ENCODE measurements at regions not wholly inside any gene's neighbourhood (a gene's known extent, or its start where the extent isn't known, plus 50 kb on each side); places are given as distances from the start of the nearest gene placed in this dataset.
A peak's percentile ranks its signal among the peaks of the same experiment; 100 is the strongest.
"Not testable (repeated sequence)": the region's sequence is repeated elsewhere in the genome, so short reads cannot be mapped to it uniquely, and the experiment has no call there.

DNA sequence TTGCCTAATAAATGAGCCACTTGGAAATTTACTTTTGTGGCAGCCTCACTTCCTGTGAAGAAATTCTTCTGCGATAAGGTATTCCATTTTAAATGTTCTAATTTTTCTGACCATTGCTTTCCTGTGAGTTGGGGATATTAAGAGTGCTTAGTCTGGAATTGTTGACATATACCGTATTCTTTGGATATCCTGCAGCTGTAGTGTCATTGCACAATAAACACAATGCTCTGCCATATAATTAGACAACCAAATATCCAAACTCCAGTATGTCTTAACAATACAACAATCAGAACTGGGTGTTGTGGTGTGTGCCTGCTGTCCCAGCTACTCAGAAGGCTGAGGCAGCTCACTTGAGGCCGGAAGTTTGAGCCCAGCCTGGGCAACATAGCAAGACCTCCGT, 99.4 kb downstream of the LUZP4 start:
- no peaks in the 10 kb centered on the region for H3K36me3 Mint-ChIP-seq
- H3K27ac Mint-ChIP-seq = no peak overlapping the region
- H3K9me3 Mint-ChIP-seq = peaks cover 0 to 2% (median 0%) of the 10 kb centered on the region in 3 donors
- no peaks in the 10 kb centered on the region for H3K27me3 Mint-ChIP-seq
- H3K4me3 Mint-ChIP-seq = no peak overlapping the region
- no peaks in the 10 kb centered on the region for H3K4me1 Mint-ChIP-seq

DNA sequence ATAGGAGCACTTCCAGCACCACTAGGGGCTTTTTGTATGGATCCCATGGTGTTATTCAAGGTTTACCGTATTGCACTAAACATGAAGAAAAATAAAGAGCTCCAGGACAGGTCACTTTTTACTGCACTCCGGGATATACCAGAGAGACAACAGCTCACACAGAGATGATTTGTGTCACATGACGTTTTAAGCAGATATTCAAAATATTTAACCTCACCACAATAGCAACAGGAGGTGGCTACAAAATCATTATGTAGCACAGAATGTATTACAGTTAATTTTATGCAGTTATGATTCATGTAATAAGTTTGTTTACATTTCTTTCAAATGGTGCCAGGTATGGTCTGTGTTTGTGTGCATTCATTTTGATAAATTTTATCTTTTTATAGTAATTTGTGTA, 100.6 kb downstream of the LUZP4 start:
- Mint-ChIP-seq H3K27ac (no peak overlapping the region), H3K9me3 (no peaks in the 10 kb centered on the region), H3K36me3 (no peaks in the 10 kb centered on the region), H3K4me3 (no peak overlapping the region), H3K4me1 (no peaks in the 10 kb centered on the region), H3K27me3 (no peaks in the 10 kb centered on the region)

DNA sequence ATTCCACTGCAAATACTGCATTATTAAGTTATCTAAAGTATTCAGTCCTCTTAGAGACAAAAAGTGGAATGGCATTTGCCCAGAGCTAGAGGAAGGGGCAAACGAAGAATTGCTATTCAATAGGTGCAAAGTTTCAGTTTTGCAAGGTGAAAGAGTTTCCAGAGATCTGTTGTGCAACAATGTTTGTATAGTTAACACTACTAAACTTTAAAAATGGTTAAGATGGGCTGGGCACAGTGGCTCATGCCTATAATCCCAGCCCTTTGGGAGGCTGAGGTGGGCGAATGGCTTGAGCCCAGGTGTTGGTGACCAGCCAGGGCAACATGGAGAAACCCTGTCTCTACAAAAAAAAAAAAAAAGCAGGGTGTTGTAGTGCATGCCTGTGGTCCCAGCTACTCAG, 102.5 kb downstream of the LUZP4 start:
- Mint-ChIP-seq H3K9me3 (no peaks in the 10 kb centered on the region), H3K27ac (no peak overlapping the region), H3K4me1 (no peaks in the 10 kb centered on the region), H3K36me3 (no peaks in the 10 kb centered on the region), H3K27me3 (peaks cover 2% of the 10 kb centered on the region), H3K4me3 (no peak overlapping the region)

DNA sequence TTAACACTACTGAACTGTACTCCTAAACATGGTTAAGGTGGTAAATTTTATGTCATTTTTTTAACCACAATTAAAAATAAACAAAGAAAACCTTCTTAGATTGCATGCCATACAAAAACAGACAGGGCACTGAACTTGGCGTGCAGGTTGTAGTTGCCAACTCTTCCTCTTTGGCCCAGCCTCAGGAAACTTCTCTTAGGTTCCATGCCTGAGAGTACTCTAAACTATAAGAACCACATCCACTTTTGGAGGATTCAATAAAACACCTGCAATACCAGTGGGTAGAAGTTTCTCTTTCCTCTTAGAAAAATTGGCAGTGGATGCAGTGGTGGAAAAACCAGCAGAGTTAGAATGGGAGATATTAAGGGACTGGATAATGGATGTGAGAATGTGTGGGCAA, 103.4 kb downstream of the LUZP4 start:
- no peaks in the 10 kb centered on the region for H3K9me3 Mint-ChIP-seq
- no peak overlapping the region for H3K27ac Mint-ChIP-seq
- no peaks in the 10 kb centered on the region for H3K36me3 Mint-ChIP-seq
- peak overlapping the region in 1 of 4 donors; percentile 2 for H3K4me3 Mint-ChIP-seq
- H3K4me1 Mint-ChIP-seq = no peaks in the 10 kb centered on the region
- H3K27me3 Mint-ChIP-seq = peaks cover 2% of the 10 kb centered on the region

DNA sequence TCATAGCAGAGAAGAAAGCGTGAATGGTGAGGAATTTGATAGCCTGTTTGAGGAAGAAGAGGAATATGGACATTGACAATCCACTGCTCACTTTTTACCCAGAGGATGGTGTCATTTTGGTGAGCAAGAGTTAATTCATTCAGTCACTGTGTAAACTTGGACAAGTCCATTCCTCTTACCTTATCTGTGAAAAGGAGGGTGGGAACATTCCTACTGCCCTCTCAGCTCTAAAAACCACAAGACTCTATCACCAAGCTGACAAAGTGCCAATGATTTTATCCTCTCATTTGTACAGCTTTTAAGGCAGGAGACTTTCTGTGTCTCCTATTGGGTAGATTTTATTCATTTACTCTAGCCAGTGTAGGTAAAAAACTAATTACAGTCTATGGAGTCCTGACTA, 103.8 kb downstream of the LUZP4 start:
- H3K36me3 Mint-ChIP-seq = no peaks in the 10 kb centered on the region
- no peaks in the 10 kb centered on the region for H3K4me1 Mint-ChIP-seq
- peaks cover 2% of the 10 kb centered on the region for H3K27me3 Mint-ChIP-seq
- no peaks in the 10 kb centered on the region for H3K9me3 Mint-ChIP-seq
- H3K4me3 Mint-ChIP-seq = no peak overlapping the region
- H3K27ac Mint-ChIP-seq = no peak overlapping the region

DNA sequence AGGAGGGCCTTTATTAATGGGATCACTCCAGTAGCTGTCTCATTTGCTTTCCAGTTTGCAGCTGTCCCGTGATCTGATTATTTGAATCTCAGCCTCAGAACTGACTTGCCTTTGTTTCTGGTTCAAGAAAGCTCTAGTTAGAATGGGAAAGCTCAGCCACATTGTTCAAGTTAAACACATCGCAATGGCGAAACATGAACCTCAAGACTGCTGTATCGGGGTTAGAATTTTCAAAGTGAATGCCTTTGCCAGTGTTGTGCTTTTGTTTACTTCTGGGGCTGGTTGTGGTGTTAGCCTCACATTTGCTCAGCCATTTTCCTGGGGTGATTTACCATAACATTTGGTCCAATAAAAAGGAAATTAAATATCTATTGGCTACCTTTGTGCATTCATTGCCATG, 105.3 kb downstream of the LUZP4 start:
- H3K4me3 Mint-ChIP-seq, H3K27me3 Mint-ChIP-seq, H3K9me3 Mint-ChIP-seq, H3K4me1 Mint-ChIP-seq, H3K27ac Mint-ChIP-seq, H3K36me3 Mint-ChIP-seq: not testable (repeated sequence)

DNA sequence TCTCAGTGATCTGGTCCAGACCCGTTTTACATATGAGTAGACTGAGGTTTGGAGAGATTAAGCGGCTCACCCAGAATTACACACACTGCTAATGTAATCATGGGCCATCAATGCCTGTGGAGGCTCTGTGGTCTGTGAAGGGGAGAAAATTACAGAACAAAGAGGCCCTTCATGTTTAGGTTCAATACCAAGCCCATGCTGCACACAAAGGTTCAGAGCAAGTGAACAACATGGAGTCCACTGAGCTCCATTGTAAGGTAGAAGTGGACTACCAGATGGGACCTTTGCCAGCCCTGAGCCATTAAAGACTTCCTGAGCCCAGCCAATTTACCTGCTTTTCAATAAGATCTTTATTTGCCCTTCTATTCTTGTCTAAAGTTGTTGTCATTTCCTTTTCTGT, 109.8 kb downstream of the LUZP4 start:
- no peaks in the 10 kb centered on the region for H3K36me3 Mint-ChIP-seq

DNA sequence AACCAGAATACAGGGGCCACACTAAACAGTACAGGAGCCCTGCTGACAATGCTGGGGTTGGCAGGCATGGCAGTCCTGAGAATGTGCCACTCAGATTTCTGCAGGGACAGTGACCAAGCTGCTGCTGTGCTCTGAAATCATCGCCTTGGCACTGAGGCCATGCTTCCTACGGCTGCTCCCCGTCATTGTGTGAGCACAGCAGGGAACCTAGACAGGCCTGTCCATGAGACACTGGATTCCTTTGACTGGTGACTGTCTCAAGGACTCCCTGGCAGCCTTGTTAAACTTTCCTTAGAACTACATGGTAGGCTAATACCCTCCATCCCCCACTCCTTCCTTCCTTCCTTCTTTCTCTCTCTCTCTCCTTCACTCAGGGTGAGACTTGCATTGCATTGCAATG, 111.4 kb downstream of the LUZP4 start:
- no peak overlapping the region for H3K27ac Mint-ChIP-seq
- no peaks in the 10 kb centered on the region for H3K36me3 Mint-ChIP-seq
- H3K4me3 Mint-ChIP-seq = no peak overlapping the region
- H3K4me1 Mint-ChIP-seq = no peaks in the 10 kb centered on the region
- H3K9me3 Mint-ChIP-seq = no peaks in the 10 kb centered on the region
- peaks cover 2% of the 10 kb centered on the region for H3K27me3 Mint-ChIP-seq

More for the DNA sequence above, 109.8 kb downstream of the LUZP4 start:
- no peak overlapping the region for H3K27ac Mint-ChIP-seq
- H3K9me3 Mint-ChIP-seq = no peaks in the 10 kb centered on the region
- no peaks in the 10 kb centered on the region for H3K4me1 Mint-ChIP-seq
- H3K27me3 Mint-ChIP-seq = peaks cover 2% of the 10 kb centered on the region
- peak overlapping the region in 1 of 4 donors; percentile 44 for H3K4me3 Mint-ChIP-seq

DNA sequence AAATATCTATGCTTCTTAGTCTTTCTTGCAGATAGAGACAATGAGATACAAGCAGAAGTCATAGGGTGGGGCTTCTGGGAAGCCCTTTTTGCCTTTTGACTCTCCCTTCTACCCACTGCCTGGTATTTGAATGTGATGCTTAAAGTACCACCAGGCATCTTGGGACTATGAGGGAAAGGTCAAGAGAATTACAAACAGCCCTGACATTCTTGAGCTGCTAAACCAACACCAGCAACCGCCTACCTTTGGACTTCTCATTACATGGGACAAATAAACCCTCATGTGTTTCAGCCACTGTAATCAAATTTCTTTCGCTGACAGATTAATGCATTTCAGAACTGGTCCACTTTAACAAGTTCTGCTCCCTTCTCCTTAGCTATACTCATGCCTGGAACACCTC, 112.8 kb downstream of the LUZP4 start:
- Mint-ChIP-seq H3K27ac (no peak overlapping the region), H3K4me1 (no peaks in the 10 kb centered on the region), H3K36me3 (no peaks in the 10 kb centered on the region), H3K4me3 (no peak overlapping the region), H3K27me3 (no peaks in the 10 kb centered on the region), H3K9me3 (no peaks in the 10 kb centered on the region)

DNA sequence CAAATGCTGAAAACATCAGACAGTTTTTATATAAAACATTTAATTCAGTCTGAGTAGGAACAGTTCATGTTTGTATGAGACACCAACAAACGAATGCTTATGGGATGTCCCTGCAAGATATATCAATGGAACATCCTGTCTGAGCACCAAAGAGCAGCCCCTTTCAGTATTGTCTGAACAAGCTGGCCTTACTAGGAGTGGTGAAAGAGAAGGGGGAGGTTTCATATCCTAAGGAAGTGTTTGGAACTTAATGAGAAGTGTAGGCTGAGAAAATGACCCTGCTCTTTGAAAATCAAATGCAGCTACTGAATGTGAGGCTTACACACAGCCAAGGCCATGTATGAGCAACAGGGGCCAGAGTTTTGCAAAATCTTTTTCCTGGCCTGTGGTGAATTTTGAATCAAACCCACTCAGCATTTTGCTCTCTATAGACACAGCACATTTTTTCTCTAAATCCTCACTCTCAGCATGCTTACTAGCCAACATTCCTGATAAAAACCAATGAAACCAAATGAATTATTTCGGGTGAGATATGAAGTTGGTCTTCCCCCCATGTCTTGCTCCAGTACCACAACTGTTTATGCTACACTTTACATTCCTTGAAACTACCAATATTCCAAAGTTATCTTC, 119.4 kb downstream of the LUZP4 start:
- Mint-ChIP-seq H3K4me1 (no peaks in the 10 kb centered on the region), H3K27ac (no peak overlapping the region), H3K36me3 (no peaks in the 10 kb centered on the region), H3K27me3 (no peaks in the 10 kb centered on the region), H3K9me3 (no peaks in the 10 kb centered on the region), H3K4me3 (no peak overlapping the region)

DNA sequence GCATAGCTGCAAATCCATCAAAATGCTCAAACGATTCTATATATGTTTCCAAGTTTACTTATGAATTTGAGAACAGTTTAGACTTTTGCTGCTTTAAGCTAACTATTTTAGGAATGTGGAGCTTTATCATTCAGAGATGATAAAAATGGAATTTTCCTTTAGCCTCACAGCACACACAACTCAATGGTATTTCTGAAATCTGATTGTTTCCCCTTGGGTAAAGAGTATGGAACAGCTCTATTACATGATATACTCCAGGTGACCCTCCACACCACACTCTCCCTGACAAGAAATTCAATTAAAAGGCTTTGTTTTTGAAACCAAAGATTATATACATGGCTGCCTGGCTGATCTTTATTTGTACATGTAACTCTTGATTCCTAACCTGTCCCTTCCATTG, 120.0 kb downstream of the LUZP4 start:
- no peaks in the 10 kb centered on the region for H3K4me1 Mint-ChIP-seq
- H3K27me3 Mint-ChIP-seq = no peaks in the 10 kb centered on the region
- H3K27ac Mint-ChIP-seq = no peak overlapping the region
- no peaks in the 10 kb centered on the region for H3K36me3 Mint-ChIP-seq
- H3K4me3 Mint-ChIP-seq = no peak overlapping the region
- H3K9me3 Mint-ChIP-seq = no peaks in the 10 kb centered on the region

DNA sequence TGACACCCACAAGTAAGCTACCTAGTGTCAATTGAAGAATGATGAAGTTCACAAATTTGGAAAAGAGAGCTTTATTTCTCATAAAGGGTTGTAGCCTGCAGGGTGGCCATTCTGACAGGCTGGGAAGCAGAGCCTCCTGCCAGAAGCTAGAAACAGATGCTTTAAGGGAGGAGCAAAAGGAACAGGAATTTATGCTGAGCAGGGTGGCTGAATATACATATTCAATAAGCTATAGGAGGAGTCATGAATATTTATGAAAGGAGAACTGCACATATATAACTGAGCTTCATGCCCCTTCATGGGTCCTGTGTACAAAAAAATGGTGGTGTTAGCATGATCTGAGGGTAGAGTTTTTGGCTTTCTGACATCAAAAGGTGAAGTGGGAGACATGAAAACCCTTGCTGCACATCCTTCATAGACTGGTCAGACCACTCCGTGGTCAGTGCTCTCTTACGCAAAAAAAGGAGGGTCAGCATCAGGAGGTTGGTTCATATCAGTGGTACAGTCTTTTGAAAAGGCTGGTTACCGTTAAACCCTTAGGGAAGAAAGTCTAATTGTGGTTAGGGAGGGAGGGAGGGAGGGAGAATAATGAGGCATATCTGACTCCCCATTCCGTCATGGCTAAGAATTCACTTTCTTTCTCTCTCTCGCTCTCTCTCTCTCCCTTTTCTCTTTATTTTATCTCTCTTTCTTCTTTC, 121.4 kb downstream of the LUZP4 start:
- H3K27me3 Mint-ChIP-seq = peaks cover 3% of the 10 kb centered on the region
- no peaks in the 10 kb centered on the region for H3K9me3 Mint-ChIP-seq
- H3K4me1 Mint-ChIP-seq = no peaks in the 10 kb centered on the region

DNA sequence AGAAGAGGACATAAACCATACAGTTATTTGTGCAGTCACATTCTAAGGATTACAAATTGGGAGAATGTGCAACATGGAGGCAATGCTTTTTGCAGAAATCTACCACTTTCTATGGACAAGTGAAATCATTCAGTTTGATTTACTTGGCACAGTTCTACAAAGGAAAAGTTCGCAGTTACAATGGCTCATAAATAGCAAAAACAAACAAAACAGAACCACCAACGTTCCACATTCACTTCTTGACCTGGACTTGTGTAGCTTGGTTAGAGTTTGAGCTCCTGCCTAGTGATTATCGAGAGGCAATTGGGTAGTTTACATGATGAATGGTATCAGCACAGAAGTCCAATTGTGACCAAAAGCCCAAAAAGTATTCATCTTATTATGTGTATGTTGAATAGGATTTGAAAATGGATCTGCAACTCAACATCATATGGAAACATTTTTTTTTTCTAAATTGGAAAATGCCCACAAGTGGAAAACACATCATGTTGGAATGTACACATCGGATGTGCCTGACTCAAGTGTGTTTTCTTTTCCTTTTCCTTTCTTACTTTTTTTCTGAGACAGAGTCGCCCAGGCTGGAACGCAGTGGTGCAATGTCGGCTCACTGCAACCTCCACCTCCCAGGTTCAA, 123.8 kb downstream of the LUZP4 start:
- no peaks in the 10 kb centered on the region for H3K36me3 Mint-ChIP-seq
- H3K9me3 Mint-ChIP-seq = no peaks in the 10 kb centered on the region
- H3K27me3 Mint-ChIP-seq = peaks cover 6% of the 10 kb centered on the region
- no peak overlapping the region for H3K4me3 Mint-ChIP-seq
- no peak overlapping the region for H3K27ac Mint-ChIP-seq
- H3K4me1 Mint-ChIP-seq = no peaks in the 10 kb centered on the region

More for the DNA sequence above, 121.4 kb downstream of the LUZP4 start:
- H3K27ac Mint-ChIP-seq = no peak overlapping the region
- no peak overlapping the region for H3K4me3 Mint-ChIP-seq
- no peaks in the 10 kb centered on the region for H3K36me3 Mint-ChIP-seq

DNA sequence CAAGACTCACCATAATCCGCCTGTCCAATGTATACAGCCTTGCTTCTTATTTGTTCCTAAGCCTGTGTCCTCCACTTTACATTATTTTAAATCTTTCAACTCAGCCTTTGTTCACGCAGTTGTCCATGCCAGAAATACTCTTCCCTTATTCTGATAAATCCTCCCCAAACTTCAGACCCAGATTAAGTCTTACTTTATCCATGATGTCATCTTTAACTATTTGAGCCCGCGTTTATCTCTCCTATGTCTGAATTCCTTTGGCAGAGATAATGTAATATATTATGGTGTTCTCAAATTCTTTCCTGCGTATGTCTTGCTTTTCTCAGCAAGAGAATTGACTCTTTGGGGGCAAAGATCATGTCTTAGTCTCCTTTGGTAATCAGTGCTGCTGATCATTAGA, 129.6 kb downstream of the LUZP4 start:
- H3K4me3 Mint-ChIP-seq = no peak overlapping the region
- H3K27ac Mint-ChIP-seq = no peak overlapping the region
- no peaks in the 10 kb centered on the region for H3K36me3 Mint-ChIP-seq
- peaks cover 0 to 2% (median 0%) of the 10 kb centered on the region in 3 donors for H3K9me3 Mint-ChIP-seq
- H3K4me1 Mint-ChIP-seq = peaks cover 0 to 2% (median 0%) of the 10 kb centered on the region in 3 donors
- peaks cover 6% of the 10 kb centered on the region for H3K27me3 Mint-ChIP-seq

DNA sequence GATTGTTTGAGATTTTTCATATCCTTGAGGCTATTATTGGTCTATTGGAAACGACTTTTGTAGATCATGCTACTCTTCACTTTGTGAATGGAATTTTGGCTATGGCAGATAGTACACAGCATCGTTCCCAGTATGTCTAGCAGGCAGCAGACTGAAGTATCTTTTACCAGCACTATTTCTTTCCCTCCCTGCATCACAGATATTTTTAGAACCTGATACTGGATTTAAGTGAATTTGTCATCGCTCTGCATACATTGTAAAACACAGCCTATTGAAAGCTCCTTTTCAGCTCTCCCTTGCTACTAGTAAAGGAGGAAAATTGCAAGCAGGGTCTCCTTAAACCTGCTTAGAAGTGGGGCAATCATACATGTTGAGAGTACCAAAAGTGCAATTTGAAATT, 133.6 kb downstream of the LUZP4 start:
- Mint-ChIP-seq H3K4me3 (no peak overlapping the region), H3K36me3 (no peaks in the 10 kb centered on the region), H3K27me3 (no peaks in the 10 kb centered on the region), H3K9me3 (peaks cover 0 to 11% (median 0%) of the 10 kb centered on the region in 3 donors), H3K4me1 (peaks cover 0 to 2% (median 0%) of the 10 kb centered on the region in 3 donors), H3K27ac (no peak overlapping the region)

DNA sequence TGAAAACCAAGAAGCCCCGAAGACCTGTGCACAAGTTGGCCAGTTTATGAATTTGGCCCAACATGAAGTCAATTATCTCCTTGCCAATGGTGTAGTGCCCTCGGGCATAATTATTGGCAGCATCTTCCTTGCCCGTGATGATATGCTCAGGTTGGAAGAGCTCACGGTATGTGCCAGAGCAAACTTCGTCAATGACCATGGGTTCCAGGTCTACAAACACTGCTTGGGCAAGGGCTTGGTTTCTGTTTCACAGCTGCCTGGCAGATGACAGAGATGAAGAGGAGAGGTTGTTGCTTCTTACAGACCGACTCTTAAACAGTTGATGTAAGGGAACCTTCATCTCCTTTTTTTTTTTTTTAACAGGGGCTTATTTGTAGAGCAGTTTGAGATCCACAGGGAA, 135.6 kb upstream of the PLS3 start:
- H3K4me1 Mint-ChIP-seq = peaks cover 0 to 2% (median 0%) of the 10 kb centered on the region in 3 donors
- peaks cover 0 to 11% (median 0%) of the 10 kb centered on the region in 3 donors for H3K9me3 Mint-ChIP-seq
- no peak overlapping the region for H3K27ac Mint-ChIP-seq
- H3K27me3 Mint-ChIP-seq = no peaks in the 10 kb centered on the region
- H3K4me3 Mint-ChIP-seq = peak overlapping the region in 1 of 4 donors; percentile 43
- H3K36me3 Mint-ChIP-seq = no peaks in the 10 kb centered on the region

All from IgD-negative memory B cell (primary cell).